Panc1 (cell line): ENCODE measurements at regions not wholly inside any gene's neighbourhood (a gene's known extent, or its start where the extent isn't known, plus 50 kb on each side); places are given as distances from the start of the nearest gene placed in this dataset.

Source experiments
- POLR2AphosphoS5 ChIP-seq: IDR thresholded peaks from 2 replicates; pipeline ENCODE4 v1.6.1; 2012; ENCODE audit warnings: mild to moderate bottlenecking, low read depth, low read length, moderate library complexity
- SIN3A ChIP-seq: IDR thresholded peaks from 2 replicates; pipeline ENCODE4 v1.6.1; 2012; ENCODE audit warnings: low read depth, mild to moderate bottlenecking, low read length, moderate library complexity, borderline replicate concordance; ENCODE audit not compliant: insufficient read depth
- TCF7L2 ChIP-seq: IDR thresholded peaks from 2 replicates; pipeline ENCODE4 v1.6.1; 2011; ENCODE audit warnings: mild to moderate bottlenecking, low read depth, low read length, inconsistent platforms
- TF ChIP-seq, protein P1 (sequence below): fragments of 450-650 bp; IDR thresholded peaks from 2 replicates; pipeline ENCODE4 v1.5.1; 2017; ENCODE audit warnings: mild to moderate bottlenecking
- TF ChIP-seq, protein P2 (sequence below), 2 experiments: IDR thresholded peaks; 2 replicates each; pipeline ENCODE4 v1.6.1; 2011 to 2012; ENCODE audit warnings: low read depth in 2 of 2, control low read depth in 1 of 2, low read length in 1 of 2, mild to moderate bottlenecking in 1 of 2, moderate library complexity in 1 of 2; ENCODE audit not compliant: insufficient read depth in 1 of 2

DNA sequence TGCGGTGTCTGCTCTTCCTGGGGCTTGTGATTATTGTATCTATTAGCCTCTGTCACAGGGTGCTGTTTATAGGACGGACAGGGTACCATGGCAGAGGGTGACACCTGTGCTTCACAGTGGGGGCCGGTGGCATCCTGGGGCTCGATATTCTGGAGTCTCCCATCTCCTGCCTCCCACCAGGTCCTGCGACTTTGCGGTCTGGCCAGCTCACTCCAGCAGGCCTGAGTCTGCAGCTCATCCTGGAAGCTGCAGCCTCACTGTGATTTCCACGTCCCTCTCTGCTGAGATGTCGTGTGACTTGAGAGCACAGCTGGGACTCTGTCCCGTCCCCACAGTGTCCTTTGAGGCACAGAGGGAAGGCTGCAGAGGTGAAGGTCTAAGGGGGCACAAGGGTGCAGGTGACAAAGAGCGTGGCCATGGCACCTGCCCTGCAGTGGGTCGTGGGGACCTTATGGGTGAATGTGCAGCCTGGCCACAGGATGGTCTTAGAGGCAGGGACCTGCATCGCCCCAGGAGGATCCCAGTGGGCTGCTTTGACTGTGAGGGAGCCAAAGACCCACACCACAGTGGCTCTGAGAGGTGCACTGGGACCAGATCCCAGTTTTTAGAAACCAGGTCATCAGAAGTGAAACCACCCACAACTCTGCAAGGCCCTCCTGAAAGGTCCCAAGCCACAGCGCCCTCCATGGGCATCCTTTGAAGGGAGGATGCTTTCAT is 172.8 kb downstream of the KLF13 start:
- TF ChIP-seq, protein P1, sequence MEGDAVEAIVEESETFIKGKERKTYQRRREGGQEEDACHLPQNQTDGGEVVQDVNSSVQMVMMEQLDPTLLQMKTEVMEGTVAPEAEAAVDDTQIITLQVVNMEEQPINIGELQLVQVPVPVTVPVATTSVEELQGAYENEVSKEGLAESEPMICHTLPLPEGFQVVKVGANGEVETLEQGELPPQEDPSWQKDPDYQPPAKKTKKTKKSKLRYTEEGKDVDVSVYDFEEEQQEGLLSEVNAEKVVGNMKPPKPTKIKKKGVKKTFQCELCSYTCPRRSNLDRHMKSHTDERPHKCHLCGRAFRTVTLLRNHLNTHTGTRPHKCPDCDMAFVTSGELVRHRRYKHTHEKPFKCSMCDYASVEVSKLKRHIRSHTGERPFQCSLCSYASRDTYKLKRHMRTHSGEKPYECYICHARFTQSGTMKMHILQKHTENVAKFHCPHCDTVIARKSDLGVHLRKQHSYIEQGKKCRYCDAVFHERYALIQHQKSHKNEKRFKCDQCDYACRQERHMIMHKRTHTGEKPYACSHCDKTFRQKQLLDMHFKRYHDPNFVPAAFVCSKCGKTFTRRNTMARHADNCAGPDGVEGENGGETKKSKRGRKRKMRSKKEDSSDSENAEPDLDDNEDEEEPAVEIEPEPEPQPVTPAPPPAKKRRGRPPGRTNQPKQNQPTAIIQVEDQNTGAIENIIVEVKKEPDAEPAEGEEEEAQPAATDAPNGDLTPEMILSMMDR = no peak
- TF ChIP-seq SIN3A = no peak
- TF ChIP-seq TCF7L2 = no peak
- TF ChIP-seq POLR2AphosphoS5 = no peak
- TF ChIP-seq, protein P2, sequence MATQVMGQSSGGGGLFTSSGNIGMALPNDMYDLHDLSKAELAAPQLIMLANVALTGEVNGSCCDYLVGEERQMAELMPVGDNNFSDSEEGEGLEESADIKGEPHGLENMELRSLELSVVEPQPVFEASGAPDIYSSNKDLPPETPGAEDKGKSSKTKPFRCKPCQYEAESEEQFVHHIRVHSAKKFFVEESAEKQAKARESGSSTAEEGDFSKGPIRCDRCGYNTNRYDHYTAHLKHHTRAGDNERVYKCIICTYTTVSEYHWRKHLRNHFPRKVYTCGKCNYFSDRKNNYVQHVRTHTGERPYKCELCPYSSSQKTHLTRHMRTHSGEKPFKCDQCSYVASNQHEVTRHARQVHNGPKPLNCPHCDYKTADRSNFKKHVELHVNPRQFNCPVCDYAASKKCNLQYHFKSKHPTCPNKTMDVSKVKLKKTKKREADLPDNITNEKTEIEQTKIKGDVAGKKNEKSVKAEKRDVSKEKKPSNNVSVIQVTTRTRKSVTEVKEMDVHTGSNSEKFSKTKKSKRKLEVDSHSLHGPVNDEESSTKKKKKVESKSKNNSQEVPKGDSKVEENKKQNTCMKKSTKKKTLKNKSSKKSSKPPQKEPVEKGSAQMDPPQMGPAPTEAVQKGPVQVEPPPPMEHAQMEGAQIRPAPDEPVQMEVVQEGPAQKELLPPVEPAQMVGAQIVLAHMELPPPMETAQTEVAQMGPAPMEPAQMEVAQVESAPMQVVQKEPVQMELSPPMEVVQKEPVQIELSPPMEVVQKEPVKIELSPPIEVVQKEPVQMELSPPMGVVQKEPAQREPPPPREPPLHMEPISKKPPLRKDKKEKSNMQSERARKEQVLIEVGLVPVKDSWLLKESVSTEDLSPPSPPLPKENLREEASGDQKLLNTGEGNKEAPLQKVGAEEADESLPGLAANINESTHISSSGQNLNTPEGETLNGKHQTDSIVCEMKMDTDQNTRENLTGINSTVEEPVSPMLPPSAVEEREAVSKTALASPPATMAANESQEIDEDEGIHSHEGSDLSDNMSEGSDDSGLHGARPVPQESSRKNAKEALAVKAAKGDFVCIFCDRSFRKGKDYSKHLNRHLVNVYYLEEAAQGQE (IDR thresholded peaks at IDR 0.05; ENCODE audit: insufficient read depth in 1 of 2, low read depth in 2 of 2, low read length in 1 of 2) = no peak
